ENCODE measurements at regions not wholly inside any gene's neighbourhood (a gene's known extent, or its start where the extent isn't known, plus 50 kb on each side); places are given as distances from the start of the nearest gene placed in this dataset.
A peak's percentile ranks its signal among the peaks of the same experiment; 100 is the strongest.

DNA sequence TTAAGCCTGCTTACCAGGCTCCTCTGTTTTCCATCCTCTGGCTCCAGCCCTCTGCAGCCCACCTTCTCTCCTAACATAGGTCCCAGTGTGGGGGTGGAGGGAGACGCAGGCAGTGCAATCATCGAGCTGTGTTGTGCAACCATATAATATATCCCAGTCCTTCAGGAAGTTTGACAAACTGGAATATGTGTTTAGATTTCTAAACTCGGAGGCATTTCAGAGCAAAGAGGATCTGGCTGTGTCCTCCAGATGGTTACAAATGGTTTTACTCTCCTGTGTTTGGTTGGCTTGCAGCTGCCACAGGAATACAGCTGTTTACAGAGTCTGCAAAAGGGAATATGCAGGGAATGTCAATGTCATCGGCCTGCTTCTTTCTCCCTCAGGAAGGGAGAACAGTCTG, 195.3 kb upstream of the LNX1 start:
- Mint-ChIP-seq H3K9me3 (no peaks in the 10 kb centered on the region), H3K27ac (no peak overlapping the region), H3K4me1 (no peaks in the 10 kb centered on the region), H3K36me3 (no peaks in the 10 kb centered on the region), H3K4me3 (no peak overlapping the region)
- ATAC-seq: no peak
- no peak for DNase-seq (ENCODE audit: low spot score in 2 of 2)

GRCh38 chr4:53785996-53786395, 194.7 kb upstream of the LNX1 start:
- Mint-ChIP-seq H3K4me3 (no peak overlapping the region), H3K9me3 (no peaks in the 10 kb centered on the region), H3K36me3 (no peaks in the 10 kb centered on the region), H3K4me1 (no peaks in the 10 kb centered on the region), H3K27ac (no peak overlapping the region)
- DNase-seq (ENCODE audit: low spot score in 2 of 2): no peak
- no peak for ATAC-seq

GRCh38 chr4:53784112-53784511, 192.8 kb upstream of the LNX1 start:
- H3K9me3 Mint-ChIP-seq: no peaks in the 10 kb centered on the region
- H3K4me3 Mint-ChIP-seq: no peak overlapping the region
- DNase-seq (ENCODE audit: low spot score in 2 of 2) (no peak), ATAC-seq (no peak)
- no peak overlapping the region for H3K27ac Mint-ChIP-seq
- no peaks in the 10 kb centered on the region for H3K4me1 Mint-ChIP-seq
- no peaks in the 10 kb centered on the region for H3K36me3 Mint-ChIP-seq

DNA sequence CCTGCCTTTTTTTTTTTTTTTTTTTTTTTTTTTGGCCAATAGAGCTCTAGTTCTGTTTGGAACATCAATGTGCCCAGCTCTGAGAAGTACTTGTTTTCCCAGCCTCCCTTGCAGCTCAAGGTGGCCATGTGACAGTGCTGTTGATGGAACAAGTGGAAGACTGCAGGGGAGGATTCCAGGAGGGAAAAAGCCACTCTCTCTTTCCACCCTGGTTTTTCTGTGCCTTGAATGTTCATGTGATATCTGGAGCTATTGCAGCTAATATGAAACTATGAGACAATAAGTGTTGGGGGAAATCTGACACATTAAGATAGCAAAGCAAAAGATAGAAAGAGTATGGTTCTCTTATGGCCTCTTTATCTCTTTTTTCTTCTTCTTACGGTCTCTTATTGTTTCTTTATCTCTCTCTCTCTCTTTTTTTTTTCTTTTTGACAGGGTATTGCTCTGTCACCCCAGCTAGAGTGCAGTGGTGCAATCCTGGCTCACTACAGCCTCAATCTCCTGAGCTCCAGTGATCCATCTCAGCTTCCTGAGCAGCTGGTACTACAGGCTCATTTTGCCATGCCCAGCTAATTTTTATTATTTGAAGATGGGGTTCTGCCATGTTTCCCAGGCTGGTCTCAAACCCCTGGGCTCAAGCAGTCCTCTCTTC, 192.0 kb upstream of the LNX1 start:
- H3K9me3 Mint-ChIP-seq: no peaks in the 10 kb centered on the region
- no peak overlapping the region for H3K27ac Mint-ChIP-seq
- ATAC-seq (no peak), DNase-seq (ENCODE audit: low spot score in 2 of 2) (peak in 1 of 2 donors; percentile 8)
- no peaks in the 10 kb centered on the region for H3K4me1 Mint-ChIP-seq
- no peak overlapping the region for H3K4me3 Mint-ChIP-seq
- no peaks in the 10 kb centered on the region for H3K36me3 Mint-ChIP-seq

DNA sequence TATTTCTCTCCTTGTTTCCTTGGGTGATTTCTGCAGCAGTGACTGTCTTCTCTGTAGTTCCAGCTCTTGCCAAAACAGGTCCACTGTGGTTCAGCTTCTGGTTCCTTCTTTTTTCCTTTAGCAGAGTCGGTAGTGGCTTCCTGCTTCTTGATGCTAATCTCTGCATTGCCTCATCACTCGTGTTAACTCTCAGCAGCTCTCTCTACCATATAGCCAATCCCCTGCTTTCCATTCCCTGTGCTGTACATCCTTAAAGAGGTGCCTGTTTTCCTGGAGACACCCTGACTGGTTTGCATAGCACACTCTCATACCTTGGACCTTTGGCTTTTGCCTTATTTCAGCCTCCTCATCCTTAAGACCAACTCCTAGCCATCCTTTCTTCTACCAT, 191.2 kb upstream of the LNX1 start:
- no peak for ATAC-seq
- Mint-ChIP-seq H3K4me3 (no peak overlapping the region), H3K27ac (no peak overlapping the region), H3K36me3 (no peaks in the 10 kb centered on the region), H3K4me1 (no peaks in the 10 kb centered on the region), H3K9me3 (no peaks in the 10 kb centered on the region)
- DNase-seq (ENCODE audit: low spot score in 2 of 2): peak in 1 of 2 donors; percentile 6

DNA sequence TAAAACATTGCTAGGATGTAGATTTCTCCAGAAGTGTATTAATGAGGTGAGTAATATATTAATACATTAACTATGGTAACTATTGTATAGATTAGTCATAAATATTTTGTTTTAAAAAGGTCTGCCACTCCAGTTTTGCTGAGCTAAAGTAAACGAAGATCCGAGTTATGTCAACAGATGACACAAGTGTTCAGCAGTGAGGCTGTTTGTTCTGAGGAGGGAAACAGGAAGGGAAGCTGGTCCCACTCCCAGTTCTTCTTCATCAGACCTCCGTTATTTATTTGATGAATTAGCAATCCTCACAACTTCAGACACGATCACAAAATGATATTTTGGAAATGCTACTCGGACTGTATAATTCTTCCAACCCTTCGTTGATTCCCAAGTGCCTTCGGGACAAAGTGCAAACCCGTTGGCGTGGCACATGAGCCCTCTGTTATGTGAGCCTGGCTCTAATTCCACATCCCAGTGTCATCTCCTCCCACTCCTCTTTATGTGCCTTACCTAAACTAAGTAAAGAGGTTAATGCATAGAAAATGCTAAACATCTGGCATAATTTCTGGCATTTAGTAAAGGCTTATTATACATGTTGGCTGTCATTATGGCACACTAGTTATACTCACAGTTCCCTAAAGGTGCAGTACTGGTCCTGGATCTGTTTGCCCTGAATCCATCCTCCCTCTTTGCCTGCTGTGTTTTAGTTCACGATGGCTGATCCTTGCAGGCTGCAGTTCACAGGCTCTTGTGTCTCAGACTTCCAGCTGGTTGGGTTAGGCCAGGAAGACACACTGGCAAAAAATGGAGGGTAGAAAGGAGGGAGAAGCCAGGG, 190.6 kb upstream of the LNX1 start:
- DNase-seq (ENCODE audit: low spot score in 2 of 2) (peak in 1 of 2 donors; percentile 22), ATAC-seq (no peak)
- H3K36me3 Mint-ChIP-seq: no peaks in the 10 kb centered on the region
- H3K4me3 Mint-ChIP-seq: no peak overlapping the region
- no peaks in the 10 kb centered on the region for H3K9me3 Mint-ChIP-seq
- H3K27ac Mint-ChIP-seq: no peak overlapping the region
- no peaks in the 10 kb centered on the region for H3K4me1 Mint-ChIP-seq

GRCh38 chr4:53780736-53781400, 189.6 kb upstream of the LNX1 start:
- ATAC-seq: no peak
- Mint-ChIP-seq H3K9me3 (no peaks in the 10 kb centered on the region), H3K4me1 (no peaks in the 10 kb centered on the region), H3K36me3 (no peaks in the 10 kb centered on the region), H3K4me3 (no peak overlapping the region), H3K27ac (no peak overlapping the region)
- no peak for DNase-seq (ENCODE audit: low spot score in 2 of 2)

DNA sequence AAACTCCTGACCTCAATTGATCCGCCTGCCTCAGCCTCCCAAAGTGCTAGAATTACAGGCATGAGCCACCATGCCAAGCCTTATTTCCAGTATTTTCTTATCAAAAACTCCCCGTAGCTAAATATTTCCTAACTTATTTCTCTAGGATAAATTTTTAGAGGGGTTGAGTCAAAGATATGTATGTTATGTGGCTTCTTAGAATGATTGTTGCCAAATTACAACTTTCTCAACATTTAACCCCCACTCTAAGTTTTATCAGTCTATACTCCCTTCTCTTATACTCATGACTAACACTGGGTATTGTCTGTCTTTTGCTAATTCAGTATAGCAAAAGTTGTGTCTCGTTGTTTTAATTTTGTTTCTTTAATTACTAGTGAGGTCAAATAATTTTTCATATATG, 187.7 kb upstream of the LNX1 start:
- no peaks in the 10 kb centered on the region for H3K9me3 Mint-ChIP-seq
- no peak for ATAC-seq
- H3K4me3 Mint-ChIP-seq: no peak overlapping the region
- no peaks in the 10 kb centered on the region for H3K4me1 Mint-ChIP-seq
- H3K36me3 Mint-ChIP-seq: no peaks in the 10 kb centered on the region
- DNase-seq (ENCODE audit: low spot score in 2 of 2): no peak
- no peak overlapping the region for H3K27ac Mint-ChIP-seq

DNA sequence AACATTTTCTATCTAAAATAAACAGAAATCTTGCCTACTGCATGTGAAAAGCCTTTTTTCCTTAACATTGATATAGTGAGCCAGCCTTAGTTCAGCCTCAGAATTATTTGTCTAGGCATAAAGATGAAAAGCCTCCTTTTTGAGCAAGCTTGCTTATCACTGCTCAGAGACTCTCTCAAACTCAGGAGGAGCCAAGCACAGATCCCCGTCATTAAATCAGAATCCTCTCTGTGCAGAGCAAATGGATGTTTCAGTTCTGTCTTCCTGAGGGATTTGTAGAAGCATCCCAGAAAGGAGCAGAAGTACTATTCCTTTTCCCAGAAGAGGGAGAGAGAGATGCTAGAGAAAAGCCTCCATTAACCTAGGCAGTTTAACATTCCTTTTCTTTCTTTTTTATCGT, 186.9 kb upstream of the LNX1 start:
- Mint-ChIP-seq H3K4me1 (no peaks in the 10 kb centered on the region), H3K27ac (no peak overlapping the region), H3K36me3 (no peaks in the 10 kb centered on the region), H3K9me3 (no peaks in the 10 kb centered on the region), H3K4me3 (no peak overlapping the region)
- ATAC-seq: no peak
- DNase-seq (ENCODE audit: low spot score in 2 of 2): no peak

- ATAC-seq (no peak), DNase-seq (ENCODE audit: low spot score in 2 of 2) (no peak)
- H3K4me1 Mint-ChIP-seq: no peaks in the 10 kb centered on the region
- H3K4me3 Mint-ChIP-seq: no peak overlapping the region
- H3K36me3 Mint-ChIP-seq: no peaks in the 10 kb centered on the region
- H3K9me3 Mint-ChIP-seq: no peaks in the 10 kb centered on the region
- no peak overlapping the region for H3K27ac Mint-ChIP-seq
Measured at GRCh38 chr4:53777244-53777984, 186.1 kb upstream of the LNX1 start.

DNA sequence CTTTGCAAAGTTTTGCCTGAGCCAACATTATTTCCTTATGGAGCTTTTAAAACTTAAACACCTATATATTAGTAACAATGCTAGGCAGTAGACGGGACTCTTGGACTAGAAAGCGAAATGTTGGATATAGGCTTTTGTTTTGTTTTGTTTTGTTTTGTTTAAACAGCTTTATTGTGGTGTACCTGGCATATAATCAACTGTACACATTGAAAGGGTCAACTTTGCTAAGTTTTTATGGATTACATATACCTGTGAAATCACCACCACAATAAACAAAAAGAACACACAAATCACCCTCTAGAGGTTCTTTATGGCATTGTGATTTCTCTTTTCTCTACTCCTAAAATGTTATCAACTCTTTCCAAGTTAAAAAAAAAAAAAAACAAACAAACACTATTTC, 184.9 kb upstream of the LNX1 start:
- Mint-ChIP-seq H3K4me1 (no peaks in the 10 kb centered on the region), H3K9me3 (no peaks in the 10 kb centered on the region), H3K36me3 (no peaks in the 10 kb centered on the region), H3K4me3 (no peak overlapping the region), H3K27ac (no peak overlapping the region)
- ATAC-seq (no peak), DNase-seq (ENCODE audit: low spot score in 2 of 2) (no peak)

GRCh38 chr4:53775381-53775780, 184.1 kb upstream of the LNX1 start:
- ATAC-seq (no peak), DNase-seq (ENCODE audit: low spot score in 2 of 2) (no peak)
- no peaks in the 10 kb centered on the region for H3K4me1 Mint-ChIP-seq
- no peak overlapping the region for H3K27ac Mint-ChIP-seq
- H3K36me3 Mint-ChIP-seq: no peaks in the 10 kb centered on the region
- H3K9me3 Mint-ChIP-seq: no peaks in the 10 kb centered on the region
- no peak overlapping the region for H3K4me3 Mint-ChIP-seq

DNA sequence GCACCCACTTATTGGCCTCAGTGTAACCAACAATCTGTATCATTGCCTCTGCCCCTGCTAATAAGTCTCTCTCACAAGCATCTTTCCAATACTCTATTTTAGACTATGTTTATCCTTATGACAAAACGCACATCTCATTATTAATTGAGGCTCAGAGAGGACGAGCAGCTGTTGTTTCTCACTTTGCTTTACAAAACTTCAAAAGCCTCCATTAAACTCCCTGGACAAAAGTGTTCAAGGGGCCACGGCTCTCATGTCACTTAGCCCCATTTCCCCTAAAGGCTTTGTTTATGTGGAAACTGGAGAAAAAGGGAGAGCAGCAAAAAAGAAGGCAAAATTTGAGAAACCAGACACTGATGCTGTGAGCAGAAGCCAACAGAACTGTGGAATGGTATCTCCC, 180.0 kb upstream of the LNX1 start:
- Mint-ChIP-seq H3K9me3 (no peaks in the 10 kb centered on the region), H3K36me3 (no peaks in the 10 kb centered on the region), H3K4me1 (no peaks in the 10 kb centered on the region), H3K27ac (no peak overlapping the region), H3K4me3 (no peak overlapping the region)
- no peak for DNase-seq (ENCODE audit: low spot score in 2 of 2)
- no peak for ATAC-seq

- H3K4me1 Mint-ChIP-seq: no peaks in the 10 kb centered on the region
- no peaks in the 10 kb centered on the region for H3K9me3 Mint-ChIP-seq
- H3K36me3 Mint-ChIP-seq: no peaks in the 10 kb centered on the region
- DNase-seq (ENCODE audit: low spot score in 2 of 2) (no peak), ATAC-seq (no peak)
- H3K27ac Mint-ChIP-seq: no peak overlapping the region
- H3K4me3 Mint-ChIP-seq: no peak overlapping the region
Measured at GRCh38 chr4:53767482-53767881, 176.2 kb upstream of the LNX1 start.

- Mint-ChIP-seq H3K27ac (no peak overlapping the region), H3K4me1 (no peaks in the 10 kb centered on the region), H3K4me3 (no peak overlapping the region), H3K36me3 (no peaks in the 10 kb centered on the region), H3K9me3 (no peaks in the 10 kb centered on the region)
- no peak for ATAC-seq
- DNase-seq (ENCODE audit: low spot score in 2 of 2): no peak
Measured at GRCh38 chr4:53764761-53765490, 173.6 kb upstream of the LNX1 start.
